ENCODE measurements at regions not wholly inside any gene's neighbourhood (a gene's known extent, or its start where the extent isn't known, plus 50 kb on each side); places are given as distances from the start of the nearest gene placed in this dataset.

DNA sequence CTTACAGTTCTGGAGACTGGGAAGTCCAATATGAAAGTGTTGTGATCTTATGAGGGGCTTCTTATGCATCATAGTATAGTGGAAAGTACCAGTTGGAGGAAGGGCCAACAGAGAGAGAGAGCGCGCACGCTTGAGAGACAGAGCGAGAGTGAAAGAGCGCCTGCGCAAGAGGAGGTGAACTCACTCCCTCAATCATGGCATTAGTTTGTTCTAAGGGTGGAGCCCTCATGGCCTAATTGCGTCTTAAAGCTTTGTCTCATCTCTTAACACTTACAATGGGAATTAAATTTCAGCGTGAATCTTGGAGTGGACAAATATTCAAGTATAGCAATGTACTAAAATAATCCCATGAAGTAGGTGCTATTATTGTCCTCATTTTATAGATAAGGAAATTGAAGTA, 303.2 kb downstream of the OSTF1 start (continued):
- no peak for TF ChIP-seq RNF2 (IDR thresholded peaks at IDR 0.05; ENCODE audit: borderline replicate concordance, low read depth)

DNA sequence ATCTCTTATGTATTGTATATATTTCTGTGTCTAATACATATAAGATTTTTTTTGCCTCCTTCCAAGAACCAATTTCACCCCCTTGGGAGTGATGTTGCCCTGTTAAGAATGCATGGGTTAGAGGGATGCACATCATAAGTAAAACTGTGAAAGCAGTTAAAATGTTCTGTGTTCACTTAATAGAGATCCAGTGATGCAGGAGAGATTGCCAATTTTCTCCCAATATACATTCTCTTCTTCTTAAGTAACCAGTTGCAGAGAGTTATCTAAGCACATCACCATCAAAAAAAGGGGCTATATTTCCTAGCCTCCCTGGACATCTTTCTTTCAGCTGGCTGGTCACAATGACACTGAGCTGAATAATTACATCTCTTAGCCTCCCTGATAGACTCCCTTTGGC, 307.0 kb downstream of the OSTF1 start:
- FAIRE-seq = no peak
- ChIA-PET POLR2A (no interaction called here), CTCF (interaction anchor here (0.5 kb wide), 1 partner anchor 474 kb away, joined by 4 read pairs; no protein-coding TSS in a partner anchor)
- H3K27ac ChIP-seq = no peak overlapping the region
- no peak for DNase-seq (ENCODE audit: low read depth in 1 of 2, low spot score in 1 of 2)
- no peaks in the 10 kb centered on the region for H3K4me1 ChIP-seq
- no peaks in the 10 kb centered on the region for H3K9me3 ChIP-seq
- no peak overlapping the region for H3K4me2 ChIP-seq
- no peak overlapping the region for H3K4me3 ChIP-seq
- TF ChIP-seq HOXB13 (CRISPR knock-in tag; IDR thresholded peaks at IDR 0.05; ENCODE audit: low read depth) (no peak), EP300 (IDR thresholded peaks at IDR 0.05) (no peak), TP53 (CRISPR knock-in tag; IDR thresholded peaks at IDR 0.05) (no peak), PHF8 (IDR thresholded peaks at IDR 0.05; ENCODE audit: borderline replicate concordance, low read depth) (no peak)
- TF ChIP-seq, protein P1, sequence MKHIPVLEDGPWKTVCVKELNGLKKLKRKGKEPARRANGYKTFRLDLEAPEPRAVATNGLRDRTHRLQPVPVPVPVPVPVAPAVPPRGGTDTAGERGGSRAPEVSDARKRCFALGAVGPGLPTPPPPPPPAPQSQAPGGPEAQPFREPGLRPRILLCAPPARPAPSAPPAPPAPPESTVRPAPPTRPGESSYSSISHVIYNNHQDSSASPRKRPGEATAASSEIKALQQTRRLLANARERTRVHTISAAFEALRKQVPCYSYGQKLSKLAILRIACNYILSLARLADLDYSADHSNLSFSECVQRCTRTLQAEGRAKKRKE (CRISPR knock-in tag; IDR thresholded peaks at IDR 0.05; ENCODE audit: low read depth) = no peak
- TF ChIP-seq, protein P2, sequence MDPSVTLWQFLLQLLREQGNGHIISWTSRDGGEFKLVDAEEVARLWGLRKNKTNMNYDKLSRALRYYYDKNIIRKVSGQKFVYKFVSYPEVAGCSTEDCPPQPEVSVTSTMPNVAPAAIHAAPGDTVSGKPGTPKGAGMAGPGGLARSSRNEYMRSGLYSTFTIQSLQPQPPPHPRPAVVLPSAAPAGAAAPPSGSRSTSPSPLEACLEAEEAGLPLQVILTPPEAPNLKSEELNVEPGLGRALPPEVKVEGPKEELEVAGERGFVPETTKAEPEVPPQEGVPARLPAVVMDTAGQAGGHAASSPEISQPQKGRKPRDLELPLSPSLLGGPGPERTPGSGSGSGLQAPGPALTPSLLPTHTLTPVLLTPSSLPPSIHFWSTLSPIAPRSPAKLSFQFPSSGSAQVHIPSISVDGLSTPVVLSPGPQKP (IDR thresholded peaks at IDR 0.05; ENCODE audit: low read depth, low read length) = no peak
- no peak for ATAC-seq

DNA sequence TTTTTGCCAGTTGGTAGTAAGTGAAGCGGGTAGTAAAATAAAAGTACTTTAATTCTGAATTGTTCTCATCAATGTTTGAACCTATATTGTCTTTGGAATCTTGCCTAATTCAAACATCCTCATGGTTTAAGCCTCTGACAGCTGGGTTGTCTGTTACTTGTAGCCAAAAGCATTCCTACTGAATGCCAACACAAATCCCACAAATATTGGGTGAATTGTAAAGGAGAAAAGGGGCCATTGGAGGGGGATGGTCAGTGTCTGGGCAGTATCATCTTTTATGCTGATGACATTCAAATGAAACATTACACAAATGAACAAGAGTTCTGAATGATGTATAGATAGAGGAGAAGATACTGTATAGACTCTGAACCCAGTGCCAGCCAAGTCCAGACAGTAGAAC, 309.5 kb downstream of the OSTF1 start:
- WGBS (ENCODE audit: missing lambda C conversion rate) = 0% methylated on average over 1 of the region's 1 CpG
- no peak overlapping the region for H3K4me2 ChIP-seq
- no peak for FAIRE-seq

DNA sequence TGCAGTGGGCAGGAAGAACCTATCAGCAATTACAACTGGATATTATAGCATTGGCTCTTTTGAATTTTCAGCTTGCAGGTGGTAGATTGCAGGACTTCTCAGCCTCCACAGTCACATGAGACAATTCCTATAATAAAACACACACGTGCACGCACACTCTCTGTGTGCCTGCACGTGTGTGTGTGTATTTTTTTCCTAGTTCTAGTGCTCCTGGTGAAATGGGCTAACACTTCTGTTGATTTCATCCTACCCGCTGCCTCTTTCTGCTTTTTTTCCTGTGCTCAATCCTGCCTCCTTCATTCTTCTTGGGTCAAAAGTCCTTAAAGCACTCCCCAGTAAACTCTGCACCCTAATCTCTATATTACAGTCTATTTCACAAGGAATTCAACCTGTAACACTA, 320.1 kb downstream of the OSTF1 start:
- ChIA-PET CTCF (no interaction called here), POLR2A (no interaction called here)
- no peaks in the 10 kb centered on the region for H3K9me3 ChIP-seq
- H3K27ac ChIP-seq = no peak overlapping the region
- WGBS (ENCODE audit: missing lambda C conversion rate) = 4% methylated on average over 4 of the region's 4 CpGs
- H3K4me1 ChIP-seq = no peaks in the 10 kb centered on the region
- DNase-seq (ENCODE audit: low read depth in 1 of 2, low spot score in 1 of 2) (no peak), FAIRE-seq (no peak), ATAC-seq (no peak)
- TF ChIP-seq SREBF2 (IDR thresholded peaks at IDR 0.05) = no peak
- TF ChIP-seq, protein P3, sequence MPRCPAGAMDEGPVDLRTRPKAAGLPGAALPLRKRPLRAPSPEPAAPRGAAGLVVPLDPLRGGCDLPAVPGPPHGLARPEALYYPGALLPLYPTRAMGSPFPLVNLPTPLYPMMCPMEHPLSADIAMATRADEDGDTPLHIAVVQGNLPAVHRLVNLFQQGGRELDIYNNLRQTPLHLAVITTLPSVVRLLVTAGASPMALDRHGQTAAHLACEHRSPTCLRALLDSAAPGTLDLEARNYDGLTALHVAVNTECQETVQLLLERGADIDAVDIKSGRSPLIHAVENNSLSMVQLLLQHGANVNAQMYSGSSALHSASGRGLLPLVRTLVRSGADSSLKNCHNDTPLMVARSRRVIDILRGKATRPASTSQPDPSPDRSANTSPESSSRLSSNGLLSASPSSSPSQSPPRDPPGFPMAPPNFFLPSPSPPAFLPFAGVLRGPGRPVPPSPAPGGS (IDR thresholded peaks at IDR 0.05) = no peak
- H3K4me2 ChIP-seq = no peak overlapping the region
- no peak overlapping the region for H3K4me3 ChIP-seq

More for the DNA sequence above, 309.5 kb downstream of the OSTF1 start:
- TF ChIP-seq, protein P4, sequence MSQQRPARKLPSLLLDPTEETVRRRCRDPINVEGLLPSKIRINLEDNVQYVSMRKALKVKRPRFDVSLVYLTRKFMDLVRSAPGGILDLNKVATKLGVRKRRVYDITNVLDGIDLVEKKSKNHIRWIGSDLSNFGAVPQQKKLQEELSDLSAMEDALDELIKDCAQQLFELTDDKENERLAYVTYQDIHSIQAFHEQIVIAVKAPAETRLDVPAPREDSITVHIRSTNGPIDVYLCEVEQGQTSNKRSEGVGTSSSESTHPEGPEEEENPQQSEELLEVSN (IDR thresholded peaks at IDR 0.05; ENCODE audit: borderline replicate concordance, low read depth) = no peak
- TF ChIP-seq, protein P5, sequence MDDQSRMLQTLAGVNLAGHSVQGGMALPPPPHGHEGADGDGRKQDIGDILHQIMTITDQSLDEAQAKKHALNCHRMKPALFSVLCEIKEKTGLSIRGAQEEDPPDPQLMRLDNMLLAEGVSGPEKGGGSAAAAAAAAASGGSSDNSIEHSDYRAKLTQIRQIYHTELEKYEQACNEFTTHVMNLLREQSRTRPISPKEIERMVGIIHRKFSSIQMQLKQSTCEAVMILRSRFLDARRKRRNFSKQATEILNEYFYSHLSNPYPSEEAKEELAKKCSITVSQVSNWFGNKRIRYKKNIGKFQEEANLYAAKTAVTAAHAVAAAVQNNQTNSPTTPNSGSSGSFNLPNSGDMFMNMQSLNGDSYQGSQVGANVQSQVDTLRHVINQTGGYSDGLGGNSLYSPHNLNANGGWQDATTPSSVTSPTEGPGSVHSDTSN (IDR thresholded peaks at IDR 0.05) = no peak
- no peak for TF ChIP-seq GATA3 (IDR thresholded peaks at IDR 0.05; ENCODE audit: borderline replicate concordance)
- no peak for TF ChIP-seq CBX8 (IDR thresholded peaks at IDR 0.05)
- TF ChIP-seq, protein P6, sequence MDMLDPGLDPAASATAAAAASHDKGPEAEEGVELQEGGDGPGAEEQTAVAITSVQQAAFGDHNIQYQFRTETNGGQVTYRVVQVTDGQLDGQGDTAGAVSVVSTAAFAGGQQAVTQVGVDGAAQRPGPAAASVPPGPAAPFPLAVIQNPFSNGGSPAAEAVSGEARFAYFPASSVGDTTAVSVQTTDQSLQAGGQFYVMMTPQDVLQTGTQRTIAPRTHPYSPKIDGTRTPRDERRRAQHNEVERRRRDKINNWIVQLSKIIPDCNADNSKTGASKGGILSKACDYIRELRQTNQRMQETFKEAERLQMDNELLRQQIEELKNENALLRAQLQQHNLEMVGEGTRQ (IDR thresholded peaks at IDR 0.05) = no peak
- no peak overlapping the region for H3K27ac ChIP-seq
- H3K4me3 ChIP-seq = no peak overlapping the region
- ATAC-seq (no peak), DNase-seq (ENCODE audit: low read depth in 1 of 2, low spot score in 1 of 2) (no peak)
- CTCF ChIA-PET = no interaction called here
- H3K4me1 ChIP-seq = no peaks in the 10 kb centered on the region
- POLR2A ChIA-PET = no interaction called here
- H3K9me3 ChIP-seq = no peaks in the 10 kb centered on the region
